K562 (cell line): ENCODE measurements at regions not wholly inside any gene's neighbourhood (a gene's known extent, or its start where the extent isn't known, plus 50 kb on each side); places are given as distances from the start of the nearest gene placed in this dataset.

Experiments used
- ATF7 ChIP-seq: fragments of 450-650 bp; IDR thresholded peaks from 2 replicates; pipeline ENCODE4 v1.7.1; 2014; ENCODE audit warnings: mild to moderate bottlenecking, moderate library complexity
- KLF1 ChIP-seq: fragments of 450-650 bp; IDR thresholded peaks from 2 replicates; pipeline ENCODE4 v1.6.1; 2016; ENCODE audit warnings: missing genetic modification characterization, missing compliant biosample characterization
- NR2C2 ChIP-seq, 2 experiments: fragments of 200-800 bp in 1 of 2; sonication (Bioruptor generic) in 1 of 2; sonication (generic) in 1 of 2; formaldehyde crosslinking in 1 of 2; IDR thresholded peaks; 2 replicates each; pipeline versions ENCODE4 v1.6.1 to v1.8.0; 2016 to 2022; ENCODE audit warnings: mild to moderate bottlenecking in 1 of 2, missing compliant biosample characterization in 1 of 2, missing genetic modification characterization in 1 of 2, missing genetic modification reagents in 1 of 2
- SMC3 ChIP-seq: conservative IDR thresholded peaks from 2 replicates; pipeline ENCODE4 v1.6.1; 2011; ENCODE audit warnings: low read depth, low read length, improper control_type of control experiment; ENCODE audit not compliant: insufficient read depth
- TF ChIP-seq, protein P1 (sequence below), 3 experiments: IDR thresholded peaks in 2 of 3; conservative IDR thresholded peaks in 1 of 3; 2 replicates each; pipeline ENCODE4 v1.5.1; 2011 to 2012; ENCODE audit warnings: low read length in 3 of 3, mild to moderate bottlenecking in 3 of 3, control low read depth in 2 of 3, improper control_type of control experiment in 1 of 3, inconsistent platforms in 1 of 3, low read depth in 1 of 3, mixed read lengths in 1 of 3, moderate library complexity in 1 of 3; ENCODE audit not compliant: insufficient read depth in 2 of 3

DNA sequence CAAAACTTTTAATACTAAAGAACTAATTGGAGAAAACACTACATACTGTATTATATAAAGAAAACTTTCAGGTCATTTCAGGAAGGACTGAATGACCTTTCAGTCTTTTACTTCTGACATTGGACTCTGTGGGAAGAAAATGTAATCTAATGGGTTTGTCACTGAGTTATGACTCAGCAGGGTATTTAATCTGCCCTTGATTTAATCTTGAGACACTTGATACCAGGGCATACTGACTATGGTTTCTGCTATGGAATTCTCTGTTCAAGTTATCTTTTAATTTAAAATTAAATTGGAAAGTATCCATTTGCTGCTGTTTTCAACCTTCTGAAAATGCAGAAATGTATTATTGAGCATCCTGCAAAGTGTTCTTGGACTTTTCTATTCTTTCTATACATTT lies 354.2 kb upstream of the GALNT5 start:
- no peak for TF ChIP-seq KLF1 (tag)
- TF ChIP-seq ATF7, result no peak
- no peak for TF ChIP-seq NR2C2 (CRISPR knock-in tag; IDR thresholded peaks at IDR 0.05)
- no peak for TF ChIP-seq NR2C2 (tag; IDR thresholded peaks at IDR 0.05)
- TF ChIP-seq, protein P1, sequence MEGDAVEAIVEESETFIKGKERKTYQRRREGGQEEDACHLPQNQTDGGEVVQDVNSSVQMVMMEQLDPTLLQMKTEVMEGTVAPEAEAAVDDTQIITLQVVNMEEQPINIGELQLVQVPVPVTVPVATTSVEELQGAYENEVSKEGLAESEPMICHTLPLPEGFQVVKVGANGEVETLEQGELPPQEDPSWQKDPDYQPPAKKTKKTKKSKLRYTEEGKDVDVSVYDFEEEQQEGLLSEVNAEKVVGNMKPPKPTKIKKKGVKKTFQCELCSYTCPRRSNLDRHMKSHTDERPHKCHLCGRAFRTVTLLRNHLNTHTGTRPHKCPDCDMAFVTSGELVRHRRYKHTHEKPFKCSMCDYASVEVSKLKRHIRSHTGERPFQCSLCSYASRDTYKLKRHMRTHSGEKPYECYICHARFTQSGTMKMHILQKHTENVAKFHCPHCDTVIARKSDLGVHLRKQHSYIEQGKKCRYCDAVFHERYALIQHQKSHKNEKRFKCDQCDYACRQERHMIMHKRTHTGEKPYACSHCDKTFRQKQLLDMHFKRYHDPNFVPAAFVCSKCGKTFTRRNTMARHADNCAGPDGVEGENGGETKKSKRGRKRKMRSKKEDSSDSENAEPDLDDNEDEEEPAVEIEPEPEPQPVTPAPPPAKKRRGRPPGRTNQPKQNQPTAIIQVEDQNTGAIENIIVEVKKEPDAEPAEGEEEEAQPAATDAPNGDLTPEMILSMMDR (IDR thresholded peaks at IDR 0.05 in 2 of 3, conservative IDR thresholded peaks at IDR 0.05 in 1 of 3; ENCODE audit: insufficient read depth in 2 of 3, low read depth in 1 of 3, low read length in 3 of 3), result no peak
- TF ChIP-seq SMC3, result no peak
